Skeletal muscle tissue (tissue), 3 donors: ENCODE measurements at regions not wholly inside any gene's neighbourhood (a gene's known extent, or its start where the extent isn't known, plus 50 kb on each side); places are given as distances from the start of the nearest gene placed in this dataset.

Source experiments
- H3K27ac ChIP-seq: one replicate; pipeline ENCODE4 v1.7.0; 2013; ENCODE audit warnings: mild to moderate bottlenecking, low read depth, low read length, inconsistent platforms
- H3K27me3 ChIP-seq, 3 donors: one replicate each; pipeline ENCODE4 v1.7.0; 2013; ENCODE audit warnings: low read length in 3 of 3; ENCODE audit not compliant: control insufficient read depth in 3 of 3, insufficient read depth in 3 of 3
- H3K36me3 ChIP-seq, 3 donors: one replicate each; pipeline ENCODE4 v1.7.0; 2013; ENCODE audit warnings: low read length in 3 of 3; ENCODE audit not compliant: control insufficient read depth in 3 of 3, insufficient read depth in 3 of 3
- H3K4me1 ChIP-seq, 3 donors: one replicate each; pipeline ENCODE4 v1.7.0; 2013; ENCODE audit warnings: low read length in 3 of 3, mild to moderate bottlenecking in 3 of 3; ENCODE audit not compliant: control insufficient read depth in 3 of 3, insufficient read depth in 3 of 3
- H3K4me3 ChIP-seq, 3 donors: one replicate each; pipeline ENCODE4 v1.7.0; 2013; ENCODE audit warnings: low read length in 3 of 3
- H3K9ac ChIP-seq, 3 donors: one replicate each; pipeline ENCODE4 v1.7.0; 2013; ENCODE audit warnings: low read length in 3 of 3, mild to moderate bottlenecking in 3 of 3, moderate library complexity in 2 of 3, low read depth in 1 of 3
- H3K9me3 ChIP-seq, 3 donors: one replicate each; pipeline ENCODE4 v1.7.0; 2013; ENCODE audit warnings: low read length in 3 of 3; ENCODE audit not compliant: control insufficient read depth in 3 of 3
- donor health status: Osteomylitis.

DNA sequence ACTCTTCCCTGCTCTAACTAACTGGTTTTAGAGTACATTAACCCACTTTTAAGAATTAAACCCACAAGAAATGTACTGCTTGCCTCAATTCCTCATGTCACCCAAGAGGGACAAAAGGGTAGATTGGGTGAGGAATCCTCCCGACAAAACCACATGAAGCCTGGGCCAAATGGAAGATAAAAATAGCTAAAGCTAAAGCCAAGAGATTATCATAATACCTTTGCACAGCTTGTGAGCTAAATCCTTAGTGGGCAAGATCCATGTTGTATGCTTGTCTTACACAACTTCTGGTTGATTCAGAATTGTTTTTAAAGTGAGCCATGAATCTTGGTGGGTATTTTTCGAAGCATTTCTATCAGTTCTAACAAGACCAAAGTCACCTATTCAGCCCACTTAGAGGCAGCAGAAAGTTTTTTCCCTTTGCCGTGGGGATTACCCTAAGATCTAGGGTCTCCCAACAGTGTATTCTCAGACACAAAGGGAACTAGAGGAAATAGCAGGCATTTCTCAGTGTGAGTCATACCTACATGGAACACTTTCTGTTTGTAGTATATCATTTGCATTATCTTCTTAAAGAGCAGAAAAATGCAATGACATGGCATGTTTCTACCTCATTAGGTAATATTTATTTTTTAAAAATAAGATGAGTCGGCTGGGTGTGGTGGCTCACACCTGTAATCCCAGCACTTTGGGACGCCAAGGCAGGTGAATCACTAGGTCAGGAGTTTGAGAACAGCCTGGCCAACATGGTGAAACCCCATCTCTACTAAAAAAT lies 616.6 kb downstream of the KCNH5 start:
- no peak overlapping the region for H3K9ac ChIP-seq
- no peaks in the 10 kb centered on the region for H3K4me1 ChIP-seq
- H3K36me3 ChIP-seq, result no peaks in the 10 kb centered on the region
- H3K4me3 ChIP-seq, result no peak overlapping the region
- H3K27me3 ChIP-seq, result no peaks in the 10 kb centered on the region
- H3K27ac ChIP-seq, result no peak overlapping the region
- H3K9me3 ChIP-seq, result peaks cover 0 to 5% (median 2%) of the 10 kb centered on the region in 3 donors

DNA sequence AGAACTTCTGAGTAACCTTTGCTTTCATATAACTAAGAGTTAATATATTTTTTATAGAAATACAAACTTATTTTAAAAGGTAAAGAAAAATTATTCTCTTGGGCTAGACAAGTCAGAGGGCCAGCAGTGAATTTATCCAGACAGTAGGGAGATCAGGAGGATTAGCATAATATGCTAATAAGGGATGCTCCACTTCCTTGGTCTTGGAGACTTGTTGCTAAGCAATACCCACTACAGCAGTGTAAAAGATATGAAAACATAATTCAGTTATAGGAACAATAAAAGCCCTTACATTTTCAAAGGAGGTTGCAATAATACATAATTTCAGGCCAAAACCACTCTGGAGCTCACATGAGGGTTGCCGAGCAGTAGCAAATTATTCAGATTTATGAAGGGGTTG lies 615.6 kb downstream of the KCNH5 start:
- H3K27ac ChIP-seq, result no peak overlapping the region
- peaks cover 0 to 5% (median 2%) of the 10 kb centered on the region in 3 donors for H3K9me3 ChIP-seq
- H3K36me3 ChIP-seq, result no peaks in the 10 kb centered on the region
- H3K9ac ChIP-seq, result no peak overlapping the region
- no peaks in the 10 kb centered on the region for H3K27me3 ChIP-seq
- H3K4me1 ChIP-seq, result no peaks in the 10 kb centered on the region
- H3K4me3 ChIP-seq, result no peak overlapping the region

DNA sequence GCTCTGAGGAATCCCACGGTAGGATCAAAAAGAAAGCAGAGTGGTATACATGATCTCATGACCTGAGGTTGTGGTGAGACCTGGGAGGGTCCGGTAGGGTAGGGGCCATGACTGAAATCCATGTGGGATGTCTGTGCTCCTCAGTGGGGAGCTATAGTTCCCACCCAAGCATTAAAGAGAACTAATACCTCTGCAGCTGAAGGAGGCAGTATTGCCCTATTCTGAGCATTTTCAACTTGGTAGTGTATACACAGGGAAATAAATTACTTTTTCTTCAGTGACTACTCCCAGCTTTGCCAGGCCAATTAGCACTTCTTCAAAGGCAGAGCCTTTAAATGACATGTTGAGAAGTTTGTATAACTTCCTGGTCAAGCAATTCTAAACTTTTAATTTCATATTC lies 613.8 kb downstream of the KCNH5 start:
- Histone ChIP-seq H3K9ac (no peak overlapping the region), H3K4me3 (no peak overlapping the region), H3K27ac (no peak overlapping the region), H3K27me3 (no peaks in the 10 kb centered on the region), H3K36me3 (no peaks in the 10 kb centered on the region), H3K4me1 (no peaks in the 10 kb centered on the region), H3K9me3 (peaks cover 0 to 12% (median 2%) of the 10 kb centered on the region in 3 donors)

DNA sequence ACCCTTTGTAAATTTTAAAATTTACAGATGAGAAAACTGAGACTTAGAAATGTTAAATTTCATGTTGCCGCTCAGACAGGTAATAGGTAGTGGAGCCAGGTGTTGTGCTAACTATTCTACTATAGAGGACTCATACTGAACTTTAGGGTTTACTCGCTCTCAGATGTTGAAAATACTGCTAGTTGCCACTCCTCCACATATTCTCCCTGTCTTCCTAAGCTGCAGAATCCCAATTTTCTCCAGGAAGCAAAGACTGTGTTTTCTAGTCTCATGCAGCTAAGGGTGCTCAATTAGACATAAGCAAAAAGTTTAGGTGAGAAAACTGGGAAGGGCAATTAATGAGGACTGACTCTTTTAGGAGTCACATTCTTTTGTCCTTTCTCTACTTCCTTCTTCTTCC lies 612.3 kb downstream of the KCNH5 start:
- Histone ChIP-seq H3K9me3 (peaks cover 0 to 13% (median 2%) of the 10 kb centered on the region in 3 donors), H3K9ac (no peak overlapping the region), H3K4me3 (peak overlapping the region in 1 of 3 donors; percentile 23)

DNA sequence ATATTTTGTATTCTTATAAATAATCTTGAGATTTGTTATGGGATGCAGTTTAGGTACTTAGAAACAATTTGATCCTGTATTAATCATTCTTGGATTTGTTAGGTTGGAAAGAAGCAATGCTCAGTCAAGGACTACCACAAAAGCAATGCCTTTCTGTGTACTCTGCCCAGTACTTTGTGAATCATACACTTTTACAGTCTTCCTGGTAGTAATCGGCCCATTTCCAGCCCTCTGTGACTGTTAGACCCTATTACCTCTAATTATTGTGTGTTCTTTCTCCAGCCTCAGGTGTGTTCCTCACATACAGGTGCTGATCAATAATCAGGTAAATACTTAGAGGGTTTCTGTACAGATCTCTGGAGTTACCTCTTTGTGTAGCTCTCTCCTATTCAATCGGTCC lies 609.0 kb downstream of the KCNH5 start:
- Histone ChIP-seq H3K27me3 (no peaks in the 10 kb centered on the region), H3K36me3 (no peaks in the 10 kb centered on the region), H3K4me3 (no peak overlapping the region), H3K9me3 (peaks cover 3 to 20% (median 10%) of the 10 kb centered on the region in 3 donors), H3K4me1 (no peaks in the 10 kb centered on the region), H3K9ac (no peak overlapping the region), H3K27ac (no peak overlapping the region)

More for the DNA sequence above, 612.3 kb downstream of the KCNH5 start:
- H3K36me3 ChIP-seq, result no peaks in the 10 kb centered on the region
- no peaks in the 10 kb centered on the region for H3K27me3 ChIP-seq
- no peak overlapping the region for H3K27ac ChIP-seq
- no peaks in the 10 kb centered on the region for H3K4me1 ChIP-seq

DNA sequence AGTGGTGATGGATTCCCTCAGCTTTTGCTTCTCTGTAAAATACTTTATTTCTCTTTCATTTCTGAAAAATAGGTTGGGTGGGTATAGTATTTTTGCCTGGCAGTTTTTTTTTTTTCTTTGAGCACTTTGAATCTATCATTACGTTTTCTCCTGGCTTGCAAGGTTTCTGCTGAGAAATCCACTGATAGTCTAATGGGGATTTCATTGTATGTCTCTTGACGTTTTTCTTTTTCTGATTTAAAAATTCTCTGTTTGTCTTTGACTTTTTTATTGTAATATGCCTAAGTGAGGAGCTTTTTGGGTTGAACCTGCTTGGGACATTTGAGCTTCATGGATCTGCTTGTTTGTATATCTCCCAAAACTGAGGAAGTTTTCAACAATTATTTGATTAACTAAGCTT lies 606.0 kb downstream of the KCNH5 start:
- peaks cover 3 to 15% (median 8%) of the 10 kb centered on the region in 3 donors for H3K9me3 ChIP-seq
- no peak overlapping the region for H3K9ac ChIP-seq
- no peak overlapping the region for H3K27ac ChIP-seq
- H3K36me3 ChIP-seq, result no peaks in the 10 kb centered on the region
- H3K4me1 ChIP-seq, result no peaks in the 10 kb centered on the region
- no peak overlapping the region for H3K4me3 ChIP-seq
- H3K27me3 ChIP-seq, result no peaks in the 10 kb centered on the region

DNA sequence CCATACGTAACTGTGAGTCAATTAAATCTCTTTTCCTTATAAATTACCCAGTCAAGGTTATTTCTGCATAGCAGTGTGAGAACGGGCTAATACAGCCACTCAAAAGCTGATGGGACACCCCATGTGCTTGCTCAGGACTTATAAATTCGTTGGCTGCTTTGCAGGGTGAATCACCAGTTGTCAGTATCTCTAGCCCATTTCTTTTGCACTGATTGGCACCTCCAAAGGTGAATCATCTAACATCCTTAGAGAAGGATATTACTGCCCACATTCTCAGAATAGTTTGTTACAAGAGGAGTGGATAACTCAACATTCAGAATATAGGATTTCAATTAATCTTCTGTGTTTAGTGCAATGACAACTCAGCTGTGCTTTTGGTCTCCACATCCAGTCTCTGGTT lies 601.5 kb downstream of the KCNH5 start:
- Histone ChIP-seq H3K9ac (no peak overlapping the region), H3K36me3 (no peaks in the 10 kb centered on the region), H3K9me3 (peaks cover 3 to 8% (median 7%) of the 10 kb centered on the region in 3 donors), H3K4me3 (no peak overlapping the region), H3K27me3 (no peaks in the 10 kb centered on the region), H3K27ac (no peak overlapping the region), H3K4me1 (no peaks in the 10 kb centered on the region)

DNA sequence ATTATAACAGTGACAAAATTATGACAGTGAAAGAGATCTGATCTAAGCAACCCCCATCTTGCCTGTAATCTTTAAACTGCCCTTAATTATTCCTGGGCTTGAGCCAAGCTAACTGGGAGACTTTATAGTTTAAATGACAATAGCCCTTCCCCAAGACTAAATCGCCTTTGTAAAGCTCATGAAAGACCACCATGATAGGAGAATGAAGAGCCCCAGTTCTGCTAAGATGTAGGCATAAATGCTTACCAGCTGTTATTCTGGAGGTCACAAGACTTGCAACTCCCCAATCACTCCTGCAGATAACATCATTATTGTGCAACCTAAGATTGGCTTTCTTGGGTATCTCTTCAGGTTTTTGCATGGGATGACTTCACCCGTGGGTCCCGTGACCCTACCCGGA lies 599.7 kb downstream of the KCNH5 start:
- H3K9ac ChIP-seq, result no peak overlapping the region
- no peaks in the 10 kb centered on the region for H3K27me3 ChIP-seq
- no peak overlapping the region for H3K27ac ChIP-seq
- H3K9me3 ChIP-seq, result peaks cover 1 to 4% (median 2%) of the 10 kb centered on the region in 3 donors
- no peaks in the 10 kb centered on the region for H3K36me3 ChIP-seq
- H3K4me3 ChIP-seq, result no peak overlapping the region
- H3K4me1 ChIP-seq, result no peaks in the 10 kb centered on the region

DNA sequence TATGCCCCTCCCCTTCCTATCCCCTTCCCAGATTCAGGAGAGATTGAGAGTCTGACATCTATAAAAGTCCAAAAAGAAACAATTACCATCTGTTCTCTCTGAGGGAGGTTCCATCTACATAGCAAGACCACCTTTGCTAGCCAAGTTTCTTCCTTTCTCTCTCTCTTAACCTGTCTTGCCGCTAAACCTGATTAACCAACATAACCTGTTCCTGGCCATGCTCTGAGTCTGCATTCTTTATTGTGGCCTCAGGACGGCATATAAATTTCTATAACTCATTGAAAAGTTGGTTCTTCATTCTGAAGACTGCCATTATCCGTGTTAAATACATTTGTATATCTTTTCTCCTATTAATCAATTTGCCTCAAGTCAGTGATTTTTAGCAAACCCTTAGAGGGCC lies 594.0 kb downstream of the KCNH5 start:
- Histone ChIP-seq H3K4me3 (no peak overlapping the region), H3K36me3 (no peaks in the 10 kb centered on the region), H3K27me3 (no peaks in the 10 kb centered on the region), H3K4me1 (no peaks in the 10 kb centered on the region), H3K27ac (no peak overlapping the region), H3K9ac (no peak overlapping the region), H3K9me3 (no peaks in the 10 kb centered on the region)

DNA sequence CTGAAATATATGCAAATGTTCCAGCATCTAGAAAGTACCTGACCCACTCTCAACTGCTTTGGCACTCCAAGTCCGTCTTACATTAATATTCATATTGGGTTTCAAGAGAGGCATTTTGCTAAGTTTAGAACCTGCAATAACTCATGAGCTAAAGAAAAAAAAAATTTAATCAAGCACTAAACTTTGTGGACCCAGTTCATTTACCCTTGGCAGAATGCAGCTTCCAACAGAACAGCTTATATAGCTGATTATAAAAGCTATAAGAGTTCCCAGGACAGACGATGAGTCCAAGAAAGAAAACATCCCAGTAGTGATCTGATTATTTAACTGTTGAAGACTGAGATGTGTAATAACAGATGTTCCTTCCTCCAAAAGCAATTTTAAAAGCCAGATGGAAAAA lies 592.0 kb downstream of the KCNH5 start:
- Histone ChIP-seq H3K4me1 (no peaks in the 10 kb centered on the region), H3K27ac (no peak overlapping the region), H3K4me3 (no peak overlapping the region), H3K27me3 (no peaks in the 10 kb centered on the region), H3K9ac (no peak overlapping the region), H3K9me3 (no peaks in the 10 kb centered on the region), H3K36me3 (no peaks in the 10 kb centered on the region)
